HL-60 (cell line): ENCODE measurements at regions not wholly inside any gene's neighbourhood (a gene's known extent, or its start where the extent isn't known, plus 50 kb on each side); places are given as distances from the start of the nearest gene placed in this dataset.

Experiments
- DNase-seq, 2 experiments: peaks; one replicate each; pipeline ENCODE4 v3.0.0-alpha.2; 2010 to 2020; ENCODE audit warnings: low read depth in 1 of 2, low spot score in 1 of 2
- H3K27ac ChIP-seq: fragments of 250-450 bp; sonication (Bioruptor Pico); replicated peaks from 2 replicates; pipeline ENCODE4 v1.5.1; 2020; ENCODE audit warnings: mild to moderate bottlenecking, moderate library complexity
- H3K27me3 ChIP-seq: fragments of 250-450 bp; sonication (Bioruptor Pico); 2 replicates; pipeline ENCODE4 v1.5.1; 2021; ENCODE audit warnings: mild to moderate bottlenecking, moderate library complexity; ENCODE audit not compliant: insufficient read depth, poor library complexity, severe bottlenecking
- H3K4me3 ChIP-seq: replicated peaks from 2 replicates; pipeline ENCODE4 v1.5.1; 2011; ENCODE audit warnings: mild to moderate bottlenecking, control low read depth, low read length; ENCODE audit not compliant: insufficient read depth
- CTCF ChIP-seq: IDR thresholded peaks from one replicate; pipeline ENCODE4 v1.5.1; 2011; ENCODE audit warnings: low read length, control low read depth, inconsistent platforms; ENCODE audit not compliant: insufficient read depth
- GABPA ChIP-seq: IDR thresholded peaks from 2 replicates; pipeline ENCODE4 v1.6.1; 2012; ENCODE audit warnings: low read depth
- POLR2AphosphoS5 ChIP-seq: IDR thresholded peaks from 2 replicates; pipeline ENCODE4 v1.6.1; 2012; ENCODE audit warnings: low read depth
- REST ChIP-seq: IDR thresholded peaks from 2 replicates; pipeline ENCODE4 v1.6.1; 2012; ENCODE audit warnings: low read depth; ENCODE audit not compliant: insufficient replicate concordance
- SPI1 ChIP-seq: IDR thresholded peaks from 2 replicates; pipeline ENCODE4 v1.6.1; 2012; ENCODE audit warnings: low read depth, mild to moderate bottlenecking, borderline replicate concordance

GRCh38 chr10:52586710-52587109 is 185.9 kb downstream of the MBL2 start:
- DNase-seq = no peak
- Histone ChIP-seq H3K4me3 (no peak overlapping the region), H3K27ac (no peak overlapping the region), H3K27me3 (no peaks in the 10 kb centered on the region)
- TF ChIP-seq REST = no peak
- TF ChIP-seq SPI1 = no peak
- no peak for TF ChIP-seq CTCF
- no peak for TF ChIP-seq GABPA
- TF ChIP-seq POLR2AphosphoS5 = no peak

- TF ChIP-seq POLR2AphosphoS5 = no peak
- TF ChIP-seq GABPA = no peak
- TF ChIP-seq SPI1 = no peak
- no peak for TF ChIP-seq REST
- no peak for TF ChIP-seq CTCF
- H3K27ac ChIP-seq = no peak overlapping the region
- H3K4me3 ChIP-seq = no peak overlapping the region
- no peaks in the 10 kb centered on the region for H3K27me3 ChIP-seq
- no peak for DNase-seq
Observed at GRCh38 chr10:52597189-52597863, 175.3 kb downstream of the MBL2 start.

- Histone ChIP-seq H3K27ac (no peak overlapping the region), H3K4me3 (no peak overlapping the region), H3K27me3 (no peaks in the 10 kb centered on the region)
- TF ChIP-seq GABPA (no peak), CTCF (no peak), POLR2AphosphoS5 (no peak), REST (no peak), SPI1 (no peak)
- no peak for DNase-seq
Observed at GRCh38 chr10:52598936-52599335, 173.6 kb downstream of the MBL2 start.
